PC-3 (cell line): ENCODE measurements at regions not wholly inside any gene's neighbourhood (a gene's known extent, or its start where the extent isn't known, plus 50 kb on each side); places are given as distances from the start of the nearest gene placed in this dataset.

Experiments
- ATAC-seq: fragments of 200-7000 bp; cut with Tn5 transposase; 2 replicates; pipeline ENCODE4 v1.9.1; 2020; ENCODE audit warnings: mild to moderate bottlenecking, moderate library complexity
- BruUV-seq: library from RNA; stranded (reverse); fragments of 400-500 nt; replicated peaks from 2 replicates; lab custom pipeline; 2021; lab: Mats Ljungman, UMichigan
- CTCF ChIA-PET: fragments of 300-600 bp; sonication (Branson Sonifier 250); formaldehyde crosslinking; loops from one replicate; lab custom pipeline; 2022; ENCODE audit warnings: antibody characterized with exemption; lab: Charles Lee
- POLR2A ChIA-PET: fragments of 300-600 bp; sonication (Branson Sonifier 250); formaldehyde crosslinking; loops from one replicate; lab custom pipeline; 2022; ENCODE audit warnings: antibody characterized with exemption; ENCODE audit not compliant: unreplicated experiment; lab: Charles Lee
- DNase-seq: peaks from one replicate; pipeline ENCODE4 v3.0.0-alpha.2; 2015
- H2AFZ ChIP-seq: fragments of 300-600 bp; sonication (generic); 2 replicates; pipeline ENCODE4 v1.6.0; 2016; ENCODE audit warnings: antibody characterized with exemption, low read length
- H3F3A ChIP-seq: fragments of 300-600 bp; sonication (generic); one replicate; pipeline ENCODE4 v1.6.0; 2017; ENCODE audit warnings: antibody characterized with exemption, low read length, control low read depth, mild to moderate bottlenecking; ENCODE audit not compliant: unreplicated experiment
- H3K27ac ChIP-seq: fragments of 300-600 bp; sonication (generic); 2 replicates; pipeline ENCODE4 v1.5.1; 2016; ENCODE audit warnings: mild to moderate bottlenecking, low read length
- H3K27me3 ChIP-seq: fragments of 300-600 bp; sonication (generic); 2 replicates; pipeline ENCODE4 v1.6.1; 2016; ENCODE audit warnings: low read length, mixed read lengths
- H3K36me3 ChIP-seq: fragments of 300-600 bp; sonication (generic); 2 replicates; pipeline ENCODE4 v1.6.1; 2016; ENCODE audit warnings: low read depth, mixed run types, low read length, mixed read lengths
- H3K4me1 ChIP-seq: fragments of 300-600 bp; sonication (generic); 2 replicates; pipeline ENCODE4 v1.5.1; 2016; ENCODE audit warnings: low read length; ENCODE audit not compliant: insufficient read depth
- H3K4me2 ChIP-seq: fragments of 300-600 bp; sonication (generic); 2 replicates; pipeline ENCODE4 v1.6.0; 2016; ENCODE audit warnings: low read length
- H3K4me3 ChIP-seq: fragments of 300-600 bp; sonication (generic); 2 replicates; pipeline ENCODE4 v1.5.1; 2016; ENCODE audit warnings: mild to moderate bottlenecking, low read length, mixed read lengths
- H3K79me2 ChIP-seq: fragments of 300-600 bp; sonication (generic); 2 replicates; pipeline ENCODE4 v1.6.1; 2017; ENCODE audit warnings: low read length, mixed read lengths
- H3K9ac ChIP-seq: fragments of 300-600 bp; sonication (generic); 2 replicates; pipeline ENCODE4 v1.6.0; 2016; ENCODE audit warnings: mild to moderate bottlenecking, low read length
- H3K9me2 ChIP-seq: fragments of 300-600 bp; sonication (generic); replicated peaks from 2 replicates; pipeline ENCODE4 v1.6.1; 2016; ENCODE audit warnings: mixed run types, low read length, mixed read lengths
- H3K9me3 ChIP-seq: fragments of 300-600 bp; sonication (generic); 2 replicates; pipeline ENCODE4 v1.6.1; 2016; ENCODE audit warnings: low read length, mixed read lengths
- H4K20me1 ChIP-seq: fragments of 300-600 bp; sonication (generic); 2 replicates; pipeline ENCODE4 v1.6.1; 2016; ENCODE audit warnings: low read length, mixed read lengths
- CTCF ChIP-seq: fragments of 300-600 bp; sonication (generic); conservative IDR thresholded peaks from 2 replicates; pipeline ENCODE4 v1.5.1; 2017; ENCODE audit warnings: antibody characterized with exemption, low read depth, mild to moderate bottlenecking, low read length
- EZH2 ChIP-seq: fragments of 300-600 bp; sonication (generic); IDR thresholded peaks from one replicate; pipeline ENCODE4 v1.6.1; 2017; ENCODE audit warnings: antibody characterized with exemption, mild to moderate bottlenecking, low read length; ENCODE audit not compliant: unreplicated experiment
- EZH2phosphoT487 ChIP-seq: fragments of 300-600 bp; sonication (generic); IDR thresholded peaks from 2 replicates; pipeline ENCODE4 v1.6.1; 2018; ENCODE audit warnings: mild to moderate bottlenecking, antibody characterized with exemption, low read length, borderline replicate concordance
- intact Hi-C: fragments of 100-400 bp; cut with micrococcal nuclease; formaldehyde crosslinking; loops from 2 replicates; pipeline ENCODE4 v1.9.0; 2023

- Histone ChIP-seq H4K20me1 (no peaks in the 10 kb centered on the region), H2AFZ (no peak overlapping the region), H3K79me2 (no peaks in the 10 kb centered on the region), H3K4me1 (no peaks in the 10 kb centered on the region), H3K27ac (no peak overlapping the region), H3K9me2 (no peaks in the 10 kb centered on the region), H3K36me3 (no peaks in the 10 kb centered on the region), H3K9ac (no peak overlapping the region), H3K4me2 (no peak overlapping the region), H3K9me3 (no peaks in the 10 kb centered on the region), H3F3A (no peaks in the 10 kb centered on the region), H3K4me3 (no peak overlapping the region), H3K27me3 (no peaks in the 10 kb centered on the region)
- intact Hi-C loops = no loop called here
- DNase-seq = no peak
- POLR2A ChIA-PET = no interaction called here
- no peak for ATAC-seq
- no peak for TF ChIP-seq CTCF
- TF ChIP-seq EZH2 = no peak
- no peak for TF ChIP-seq EZH2phosphoT487
- CTCF ChIA-PET = no interaction called here
- no TSS peak for BruUV-seq
Measured at GRCh38 chr21:31403596-31404333, 59.7 kb upstream of the TIAM1 start.

- DNase-seq (no peak), ATAC-seq (no peak)
- H3F3A ChIP-seq = no peaks in the 10 kb centered on the region
- BruUV-seq = no TSS peak
- H3K27me3 ChIP-seq = no peaks in the 10 kb centered on the region
- no peak for TF ChIP-seq CTCF
- no peak for TF ChIP-seq EZH2
- TF ChIP-seq EZH2phosphoT487 = no peak
- no peak overlapping the region for H3K4me3 ChIP-seq
- H3K9me3 ChIP-seq = no peaks in the 10 kb centered on the region
- ChIA-PET CTCF (no interaction called here), POLR2A (no interaction called here)
- no peaks in the 10 kb centered on the region for H3K4me1 ChIP-seq
- H2AFZ ChIP-seq = no peak overlapping the region
- H3K9ac ChIP-seq = no peak overlapping the region
- no peak overlapping the region for H3K27ac ChIP-seq
- no peaks in the 10 kb centered on the region for H3K79me2 ChIP-seq
- no peaks in the 10 kb centered on the region for H3K36me3 ChIP-seq
- intact Hi-C loops = no loop called here
- H4K20me1 ChIP-seq = no peaks in the 10 kb centered on the region
- no peak overlapping the region for H3K4me2 ChIP-seq
- no peaks in the 10 kb centered on the region for H3K9me2 ChIP-seq
Measured at GRCh38 chr21:31399591-31399990, 55.5 kb upstream of the TIAM1 start.

GRCh38 chr21:31398574-31398973 lies 54.5 kb upstream of the TIAM1 start:
- BruUV-seq = no TSS peak
- H3K4me1 ChIP-seq = no peaks in the 10 kb centered on the region
- no peaks in the 10 kb centered on the region for H3K9me2 ChIP-seq
- H3K27me3 ChIP-seq = no peaks in the 10 kb centered on the region
- no peaks in the 10 kb centered on the region for H3K79me2 ChIP-seq
- intact Hi-C loops = no loop called here
- no peak overlapping the region for H3K4me3 ChIP-seq
- POLR2A ChIA-PET = no interaction called here
- no peak overlapping the region for H3K4me2 ChIP-seq
- no peaks in the 10 kb centered on the region for H3F3A ChIP-seq
- no peaks in the 10 kb centered on the region for H3K9me3 ChIP-seq
- no peak overlapping the region for H3K27ac ChIP-seq
- ATAC-seq (no peak), DNase-seq (no peak)
- H2AFZ ChIP-seq = no peak overlapping the region
- H3K36me3 ChIP-seq = no peaks in the 10 kb centered on the region
- H3K9ac ChIP-seq = no peak overlapping the region
- CTCF ChIA-PET = no interaction called here
- TF ChIP-seq CTCF (no peak), EZH2phosphoT487 (no peak), EZH2 (no peak)
- no peaks in the 10 kb centered on the region for H4K20me1 ChIP-seq
